HG03108 (cell line): ENCODE measurements at regions not wholly inside any gene's neighbourhood (a gene's known extent, or its start where the extent isn't known, plus 50 kb on each side); places are given as distances from the start of the nearest gene placed in this dataset.
"Not testable (repeated sequence)": the region's sequence is repeated elsewhere in the genome, so short reads cannot be mapped to it uniquely, and the experiment has no call there.

ENCODE experiments used
- ATAC-seq: cut with Tn5 transposase; IDR thresholded peaks from one replicate; pipeline ENCODE4 v1.9.1; 2021; ENCODE audit warnings: moderate library complexity; ENCODE audit not compliant: unreplicated experiment

GRCh38 chr4:74543983-74544382 is 99.0 kb downstream of the AREG start:
- no peak for ATAC-seq

DNA sequence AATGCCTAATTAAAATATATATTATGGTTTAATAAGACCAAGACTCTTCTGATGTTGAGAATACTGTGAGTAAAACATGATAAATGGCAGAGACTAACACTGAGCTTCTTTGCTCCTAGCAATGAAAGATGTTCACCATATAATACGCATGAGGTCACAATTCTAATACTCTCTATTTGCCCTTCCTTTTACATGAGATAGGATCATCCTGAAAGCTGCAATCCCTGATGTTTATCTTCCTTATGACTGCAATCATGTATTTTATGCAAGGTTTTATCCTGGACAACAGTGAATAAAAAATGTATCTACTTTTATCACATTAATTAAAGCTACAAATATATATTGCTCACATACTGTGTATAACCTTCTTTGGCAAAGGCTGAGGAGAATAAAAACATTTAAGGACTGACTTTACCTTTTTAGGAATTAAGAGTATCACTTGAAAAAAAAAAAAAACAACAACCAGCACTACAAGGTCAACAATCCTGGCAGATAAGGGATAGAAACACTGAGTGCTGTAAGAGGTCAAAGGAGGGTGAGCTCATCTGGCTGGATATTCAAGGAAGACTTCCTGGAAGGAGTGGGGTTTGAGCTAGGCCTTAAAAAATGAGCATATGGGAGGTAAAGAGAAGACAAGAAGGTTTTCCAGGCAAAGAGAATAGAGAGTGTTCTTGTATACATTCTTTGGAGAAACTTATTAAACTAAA is 99.9 kb downstream of the AREG start:
- no peak for ATAC-seq

DNA sequence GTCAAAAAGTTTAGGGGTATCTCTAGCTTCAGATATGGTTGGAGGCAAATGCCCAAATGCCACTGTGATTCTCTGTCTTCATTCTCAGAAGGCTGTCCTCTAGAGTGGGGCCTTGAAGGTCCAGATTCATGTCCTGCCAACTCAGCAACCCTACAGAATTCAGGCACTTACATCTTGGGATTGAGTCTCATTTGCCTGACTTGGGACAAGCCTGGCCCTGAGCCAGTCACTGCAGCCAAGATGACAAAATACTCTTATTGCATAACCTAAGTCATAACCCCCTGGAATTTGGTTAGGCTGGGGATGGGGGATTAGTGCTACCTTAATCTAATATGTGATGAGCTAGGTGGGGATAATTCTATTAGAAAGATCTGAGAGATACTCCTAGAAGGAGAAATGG is 100.5 kb downstream of the AREG start:
- ATAC-seq, result no peak

GRCh38 chr4:74546057-74546456 is 101.1 kb downstream of the AREG start:
- no peak for ATAC-seq

GRCh38 chr4:74547042-74547441 is 102.1 kb downstream of the AREG start:
- no peak for ATAC-seq

- ATAC-seq, result no peak
Observed at GRCh38 chr4:74548561-74548960, 103.6 kb downstream of the AREG start.

DNA sequence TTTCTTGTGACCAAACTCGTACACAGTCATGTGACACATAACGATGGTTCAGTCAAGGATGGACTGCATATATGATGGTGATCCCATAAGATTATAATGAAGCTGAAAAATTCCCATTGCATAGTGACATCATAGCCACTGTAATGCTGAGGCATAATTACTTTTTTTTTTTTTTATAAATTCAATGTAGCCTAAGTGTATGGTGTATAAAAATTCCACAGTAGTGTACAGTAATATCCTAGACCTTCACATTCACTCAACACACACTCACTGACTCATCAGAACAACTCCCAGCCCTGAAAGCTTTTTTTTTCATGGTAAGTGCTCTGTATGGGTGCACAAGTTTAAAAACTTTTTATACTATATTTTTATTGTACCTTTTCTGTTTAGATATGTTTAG is 105.0 kb downstream of the AREG start:
- no peak for ATAC-seq

DNA sequence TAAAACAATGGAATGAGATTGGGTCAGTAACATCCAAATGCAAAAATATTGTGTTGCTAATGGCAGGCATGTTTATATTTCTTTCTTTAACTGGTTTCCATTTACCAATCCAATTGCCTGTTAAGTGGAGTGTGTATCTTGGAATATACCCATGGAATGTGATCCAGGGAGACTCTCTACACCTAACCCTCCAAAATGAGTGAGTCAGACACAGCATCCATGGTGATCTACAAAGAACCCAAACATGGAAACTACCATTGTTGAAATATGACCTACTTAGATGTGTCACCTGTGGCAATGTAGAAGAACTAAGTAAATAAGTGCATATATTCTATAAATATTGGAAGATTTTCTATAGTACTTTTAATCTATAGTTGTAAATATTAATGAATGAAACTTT is 110.3 kb downstream of the AREG start:
- no peak for ATAC-seq

- no peak for ATAC-seq
Observed at GRCh38 chr4:74555843-74556242, 110.9 kb downstream of the AREG start.

DNA sequence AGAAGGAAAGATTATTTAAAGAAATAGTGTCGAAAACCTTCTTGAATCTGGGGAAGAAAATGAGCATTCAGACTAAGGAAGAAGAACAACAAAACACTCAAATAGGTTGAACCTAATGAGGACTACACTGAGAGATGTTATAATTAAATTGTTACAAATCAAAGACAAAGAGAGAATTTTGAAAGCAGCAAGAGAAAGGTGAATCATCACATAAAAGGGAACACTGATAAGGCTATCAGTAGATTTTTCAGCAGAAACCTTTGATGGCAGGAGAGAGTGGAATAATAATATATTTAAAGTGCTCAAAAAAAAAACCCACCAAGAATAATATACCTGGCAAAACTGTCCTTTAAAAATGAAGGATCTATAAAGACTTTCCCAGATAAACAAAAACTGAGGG is 114.9 kb downstream of the AREG start:
- ATAC-seq, result no peak

GRCh38 chr4:74567981-74568380 is 123.0 kb downstream of the AREG start:
- ATAC-seq, result no peak

DNA sequence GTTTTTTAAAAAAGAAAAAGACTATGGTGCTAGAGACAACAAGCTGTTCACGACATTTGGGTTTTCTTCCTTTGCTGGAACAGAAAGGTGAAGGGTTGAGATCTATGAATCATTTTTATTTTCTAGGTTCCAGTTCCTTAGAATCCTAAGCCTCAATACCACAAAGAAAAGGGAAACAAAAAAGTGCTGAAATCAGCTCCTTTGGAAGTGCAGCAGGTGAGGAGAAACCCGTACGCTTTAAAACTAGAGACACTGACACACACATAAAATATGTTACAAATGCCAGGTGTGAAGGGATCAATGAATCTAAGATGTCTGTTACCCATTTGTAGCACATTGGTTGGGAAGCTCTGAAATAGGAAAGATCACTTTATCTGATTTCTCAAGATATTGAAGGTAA is 125.2 kb downstream of the AREG start:
- ATAC-seq, result no peak

GRCh38 chr4:74578329-74578728 is 133.4 kb downstream of the AREG start:
- ATAC-seq, result no peak

DNA sequence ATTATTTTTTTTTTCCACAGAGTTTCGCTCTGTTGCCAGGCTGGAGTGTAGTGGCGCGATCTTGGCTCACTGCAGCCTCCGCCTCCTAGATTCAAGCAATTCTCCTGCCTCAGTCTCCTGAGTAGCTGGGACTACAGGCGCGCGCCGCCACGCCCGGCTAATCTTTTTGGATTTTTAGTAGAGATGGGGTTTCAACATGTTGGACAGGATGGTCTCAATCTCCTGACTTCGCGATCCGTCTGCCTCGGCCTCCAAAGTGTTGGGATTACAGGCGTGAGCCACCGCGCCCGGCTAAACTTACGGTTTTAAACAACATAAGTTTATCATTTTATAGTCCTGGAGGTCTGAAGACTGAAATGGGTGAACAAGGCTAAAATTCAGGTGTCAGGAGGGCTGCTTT is 133.9 kb downstream of the AREG start:
- ATAC-seq, result not testable (repeated sequence)

GRCh38 chr4:74583089-74583700 is 138.3 kb downstream of the AREG start:
- no peak for ATAC-seq

DNA sequence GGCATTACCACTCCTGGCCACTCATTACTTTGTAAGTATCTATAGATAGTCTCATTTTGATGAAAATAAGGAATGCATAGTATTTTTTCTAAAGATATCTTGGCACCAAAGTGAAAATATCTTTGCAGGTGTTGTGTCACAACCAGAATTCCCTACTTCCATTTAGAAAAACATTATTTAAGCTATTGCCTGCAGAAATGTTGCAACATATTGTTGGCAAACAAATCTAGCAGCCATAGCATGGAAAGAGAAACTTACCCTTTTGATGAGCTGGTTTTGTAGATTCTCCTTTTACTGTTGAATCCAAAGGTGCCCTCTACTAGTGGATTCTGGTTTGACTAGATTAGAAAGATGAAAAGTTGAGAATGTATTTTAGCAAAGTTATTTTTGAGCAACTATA is 138.8 kb downstream of the AREG start:
- ATAC-seq, result no peak

DNA sequence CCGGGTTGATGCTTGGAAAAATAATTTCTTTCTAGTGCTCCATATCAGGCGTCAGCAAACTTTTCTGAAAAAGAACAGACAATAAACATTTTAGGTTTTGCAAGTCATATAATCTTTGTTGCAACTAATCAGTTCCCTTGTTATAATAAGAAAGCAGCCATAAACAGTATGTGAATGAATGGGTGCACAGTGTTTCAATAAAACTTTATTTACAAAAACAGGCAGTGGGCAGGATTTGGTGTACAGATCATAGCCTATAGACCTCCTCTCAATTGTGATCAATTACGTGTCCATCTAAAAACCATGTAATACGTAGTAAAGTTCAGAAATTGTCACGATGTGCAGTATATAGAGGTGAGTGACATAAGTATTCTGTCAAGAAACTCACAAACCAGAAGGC is 143.4 kb downstream of the AREG start:
- no peak for ATAC-seq

GRCh38 chr4:74590476-74590875 is 145.5 kb downstream of the AREG start:
- no peak for ATAC-seq

GRCh38 chr4:74598611-74599325 is 153.8 kb downstream of the AREG start:
- no peak for ATAC-seq

DNA sequence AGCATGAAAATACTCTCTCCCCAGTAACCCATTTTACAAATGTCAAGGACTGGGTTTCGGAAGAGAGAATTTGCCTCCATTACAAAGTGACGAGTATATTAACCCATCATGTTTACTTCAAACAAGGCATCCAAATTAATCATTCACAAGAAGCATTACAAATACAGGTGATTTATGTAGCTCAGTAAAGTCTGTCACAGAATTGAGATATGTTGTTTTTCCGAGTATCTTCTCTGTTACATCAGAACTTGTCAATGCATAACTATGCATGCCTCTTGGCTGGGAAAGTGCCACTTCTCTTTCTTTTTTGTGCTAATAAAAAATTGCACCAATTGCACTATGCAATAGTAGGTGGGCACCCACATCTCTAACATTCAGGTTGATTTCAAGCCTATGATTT is 158.2 kb downstream of the AREG start:
- ATAC-seq, result no peak

GRCh38 chr4:74608151-74608949 is 163.4 kb downstream of the AREG start:
- ATAC-seq, result no peak
